PC-3 (cell line): ENCODE measurements at regions not wholly inside any gene's neighbourhood (a gene's known extent, or its start where the extent isn't known, plus 50 kb on each side); places are given as distances from the start of the nearest gene placed in this dataset.

ENCODE experiments used
- ATAC-seq: fragments of 200-7000 bp; cut with Tn5 transposase; 2 replicates; pipeline ENCODE4 v1.9.1; 2020; ENCODE audit warnings: mild to moderate bottlenecking, moderate library complexity
- BruUV-seq: library from RNA; stranded (reverse); fragments of 400-500 nt; replicated peaks from 2 replicates; lab custom pipeline; 2021; lab: Mats Ljungman, UMichigan
- CTCF ChIA-PET: fragments of 300-600 bp; sonication (Branson Sonifier 250); formaldehyde crosslinking; loops from one replicate; lab custom pipeline; 2022; ENCODE audit warnings: antibody characterized with exemption; lab: Charles Lee
- POLR2A ChIA-PET: fragments of 300-600 bp; sonication (Branson Sonifier 250); formaldehyde crosslinking; loops from one replicate; lab custom pipeline; 2022; ENCODE audit warnings: antibody characterized with exemption; ENCODE audit not compliant: unreplicated experiment; lab: Charles Lee
- DNase-seq: peaks from one replicate; pipeline ENCODE4 v3.0.0-alpha.2; 2015
- H2AFZ ChIP-seq: fragments of 300-600 bp; sonication (generic); 2 replicates; pipeline ENCODE4 v1.6.0; 2016; ENCODE audit warnings: antibody characterized with exemption, low read length
- H3F3A ChIP-seq: fragments of 300-600 bp; sonication (generic); one replicate; pipeline ENCODE4 v1.6.0; 2017; ENCODE audit warnings: antibody characterized with exemption, low read length, control low read depth, mild to moderate bottlenecking; ENCODE audit not compliant: unreplicated experiment
- H3K27ac ChIP-seq: fragments of 300-600 bp; sonication (generic); 2 replicates; pipeline ENCODE4 v1.5.1; 2016; ENCODE audit warnings: mild to moderate bottlenecking, low read length
- H3K27me3 ChIP-seq: fragments of 300-600 bp; sonication (generic); 2 replicates; pipeline ENCODE4 v1.6.1; 2016; ENCODE audit warnings: low read length, mixed read lengths
- H3K36me3 ChIP-seq: fragments of 300-600 bp; sonication (generic); 2 replicates; pipeline ENCODE4 v1.6.1; 2016; ENCODE audit warnings: low read depth, mixed run types, low read length, mixed read lengths
- H3K4me1 ChIP-seq: fragments of 300-600 bp; sonication (generic); 2 replicates; pipeline ENCODE4 v1.5.1; 2016; ENCODE audit warnings: low read length; ENCODE audit not compliant: insufficient read depth
- H3K4me2 ChIP-seq: fragments of 300-600 bp; sonication (generic); 2 replicates; pipeline ENCODE4 v1.6.0; 2016; ENCODE audit warnings: low read length
- H3K4me3 ChIP-seq: fragments of 300-600 bp; sonication (generic); 2 replicates; pipeline ENCODE4 v1.5.1; 2016; ENCODE audit warnings: mild to moderate bottlenecking, low read length, mixed read lengths
- H3K79me2 ChIP-seq: fragments of 300-600 bp; sonication (generic); 2 replicates; pipeline ENCODE4 v1.6.1; 2017; ENCODE audit warnings: low read length, mixed read lengths
- H3K9ac ChIP-seq: fragments of 300-600 bp; sonication (generic); 2 replicates; pipeline ENCODE4 v1.6.0; 2016; ENCODE audit warnings: mild to moderate bottlenecking, low read length
- H3K9me2 ChIP-seq: fragments of 300-600 bp; sonication (generic); replicated peaks from 2 replicates; pipeline ENCODE4 v1.6.1; 2016; ENCODE audit warnings: mixed run types, low read length, mixed read lengths
- H3K9me3 ChIP-seq: fragments of 300-600 bp; sonication (generic); 2 replicates; pipeline ENCODE4 v1.6.1; 2016; ENCODE audit warnings: low read length, mixed read lengths
- H4K20me1 ChIP-seq: fragments of 300-600 bp; sonication (generic); 2 replicates; pipeline ENCODE4 v1.6.1; 2016; ENCODE audit warnings: low read length, mixed read lengths
- EZH2 ChIP-seq: fragments of 300-600 bp; sonication (generic); IDR thresholded peaks from one replicate; pipeline ENCODE4 v1.6.1; 2017; ENCODE audit warnings: antibody characterized with exemption, mild to moderate bottlenecking, low read length; ENCODE audit not compliant: unreplicated experiment
- EZH2phosphoT487 ChIP-seq: fragments of 300-600 bp; sonication (generic); IDR thresholded peaks from 2 replicates; pipeline ENCODE4 v1.6.1; 2018; ENCODE audit warnings: mild to moderate bottlenecking, antibody characterized with exemption, low read length, borderline replicate concordance
- intact Hi-C: fragments of 100-400 bp; cut with micrococcal nuclease; formaldehyde crosslinking; loops from 2 replicates; pipeline ENCODE4 v1.9.0; 2023
- TF ChIP-seq, protein P1 (sequence below): fragments of 300-600 bp; sonication (generic); conservative IDR thresholded peaks from 2 replicates; pipeline ENCODE4 v1.5.1; 2017; ENCODE audit warnings: antibody characterized with exemption, low read depth, mild to moderate bottlenecking, low read length

DNA sequence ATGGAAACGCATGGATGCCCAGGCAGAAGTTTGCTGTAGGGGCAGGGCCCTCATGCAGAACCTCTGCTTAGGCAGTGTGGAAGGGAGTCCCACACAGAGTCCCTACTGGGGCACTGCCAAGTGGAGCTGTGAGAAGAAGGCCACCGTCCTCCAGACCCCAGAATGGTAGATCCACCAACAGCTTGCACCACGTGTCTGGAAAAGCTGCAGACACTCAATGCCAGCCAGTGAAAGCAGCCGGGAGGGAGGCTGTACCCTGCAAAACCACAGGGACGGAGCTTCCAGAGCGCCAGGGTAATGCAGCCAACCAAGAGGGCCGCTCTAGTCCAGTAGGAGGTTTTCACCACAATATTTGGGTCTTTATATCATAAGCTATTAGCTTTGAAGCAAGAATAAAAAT, 97.1 kb upstream of the IQSEC1 start:
- CTCF ChIA-PET: no interaction called here

DNA sequence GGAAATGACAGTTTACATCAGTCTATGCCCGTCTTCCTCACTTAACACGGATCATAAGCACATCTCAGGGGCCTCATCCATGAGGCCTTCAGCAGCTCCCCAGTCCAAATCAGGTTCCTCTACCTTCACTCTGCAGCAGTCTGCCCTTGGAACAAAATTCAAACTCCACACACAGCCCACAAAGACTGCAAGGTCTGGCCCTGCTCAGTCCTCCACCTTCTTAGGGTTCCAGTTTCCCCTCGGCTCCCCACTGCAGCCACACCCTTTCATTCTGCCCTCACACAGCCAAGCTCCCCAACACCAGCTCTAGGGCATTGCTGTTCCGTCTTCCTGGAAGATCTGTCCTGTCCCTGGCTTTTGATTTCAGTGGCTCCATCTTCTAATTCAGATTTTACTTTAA, 95.2 kb upstream of the IQSEC1 start:
- H3K27ac ChIP-seq: no peak overlapping the region
- intact Hi-C loops: no loop called here
- H3K4me3 ChIP-seq: no peak overlapping the region
- H3K79me2 ChIP-seq: no peaks in the 10 kb centered on the region
- ChIA-PET CTCF (no interaction called here), POLR2A (no interaction called here)
- H3K9me2 ChIP-seq: no peaks in the 10 kb centered on the region
- no TSS peak for BruUV-seq
- H3K4me2 ChIP-seq: no peak overlapping the region
- H3K36me3 ChIP-seq: no peaks in the 10 kb centered on the region
- no peak for ATAC-seq
- H3K9ac ChIP-seq: no peak overlapping the region
- no peaks in the 10 kb centered on the region for H3K4me1 ChIP-seq
- H3K27me3 ChIP-seq: no peaks in the 10 kb centered on the region
- TF ChIP-seq EZH2phosphoT487 (no peak), EZH2 (no peak)
- TF ChIP-seq, protein P1, sequence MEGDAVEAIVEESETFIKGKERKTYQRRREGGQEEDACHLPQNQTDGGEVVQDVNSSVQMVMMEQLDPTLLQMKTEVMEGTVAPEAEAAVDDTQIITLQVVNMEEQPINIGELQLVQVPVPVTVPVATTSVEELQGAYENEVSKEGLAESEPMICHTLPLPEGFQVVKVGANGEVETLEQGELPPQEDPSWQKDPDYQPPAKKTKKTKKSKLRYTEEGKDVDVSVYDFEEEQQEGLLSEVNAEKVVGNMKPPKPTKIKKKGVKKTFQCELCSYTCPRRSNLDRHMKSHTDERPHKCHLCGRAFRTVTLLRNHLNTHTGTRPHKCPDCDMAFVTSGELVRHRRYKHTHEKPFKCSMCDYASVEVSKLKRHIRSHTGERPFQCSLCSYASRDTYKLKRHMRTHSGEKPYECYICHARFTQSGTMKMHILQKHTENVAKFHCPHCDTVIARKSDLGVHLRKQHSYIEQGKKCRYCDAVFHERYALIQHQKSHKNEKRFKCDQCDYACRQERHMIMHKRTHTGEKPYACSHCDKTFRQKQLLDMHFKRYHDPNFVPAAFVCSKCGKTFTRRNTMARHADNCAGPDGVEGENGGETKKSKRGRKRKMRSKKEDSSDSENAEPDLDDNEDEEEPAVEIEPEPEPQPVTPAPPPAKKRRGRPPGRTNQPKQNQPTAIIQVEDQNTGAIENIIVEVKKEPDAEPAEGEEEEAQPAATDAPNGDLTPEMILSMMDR: no peak
- H2AFZ ChIP-seq: no peak overlapping the region
- H3F3A ChIP-seq: no peaks in the 10 kb centered on the region
- no peaks in the 10 kb centered on the region for H3K9me3 ChIP-seq
- DNase-seq: no peak
- no peaks in the 10 kb centered on the region for H4K20me1 ChIP-seq

More for the DNA sequence above, 97.1 kb upstream of the IQSEC1 start:
- Histone ChIP-seq H3K9me2 (no peaks in the 10 kb centered on the region), H3K4me3 (no peak overlapping the region), H3K4me1 (no peaks in the 10 kb centered on the region), H3K36me3 (no peaks in the 10 kb centered on the region), H3K9me3 (no peaks in the 10 kb centered on the region), H3K27me3 (no peaks in the 10 kb centered on the region), H2AFZ (no peak overlapping the region), H4K20me1 (no peaks in the 10 kb centered on the region), H3K9ac (no peak overlapping the region), H3K79me2 (no peaks in the 10 kb centered on the region), H3K27ac (no peak overlapping the region), H3F3A (no peaks in the 10 kb centered on the region), H3K4me2 (no peak overlapping the region)
- no peak for TF ChIP-seq EZH2phosphoT487
- TF ChIP-seq, protein P1: no peak
- TF ChIP-seq EZH2: no peak
- POLR2A ChIA-PET: no interaction called here
- intact Hi-C loops: no loop called here
- no peak for ATAC-seq
- BruUV-seq: no TSS peak
- no peak for DNase-seq

DNA sequence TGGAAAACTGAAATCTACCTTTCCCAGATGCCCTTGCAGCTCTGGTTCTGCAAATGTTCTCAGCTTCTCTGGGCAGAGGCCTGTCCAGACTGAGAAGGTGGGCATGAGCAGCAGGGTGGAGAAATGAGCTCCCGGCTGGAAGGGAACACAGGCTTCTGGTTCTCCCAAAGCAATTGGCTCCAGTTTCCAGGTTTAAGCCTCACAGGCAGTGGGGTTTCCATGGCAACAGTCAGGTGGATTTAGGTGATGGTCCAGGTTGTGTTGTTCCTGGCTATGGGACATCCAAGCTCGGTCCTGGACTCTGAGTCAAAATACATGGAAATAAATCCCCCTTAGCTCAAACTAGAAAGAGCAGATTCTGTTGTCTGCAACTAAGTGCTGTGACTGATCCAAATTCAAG, 94.6 kb upstream of the IQSEC1 start:
- TF ChIP-seq EZH2phosphoT487 (no peak), EZH2 (no peak)
- TF ChIP-seq, protein P1: no peak
- no peaks in the 10 kb centered on the region for H3K79me2 ChIP-seq
- H3K4me1 ChIP-seq: no peaks in the 10 kb centered on the region
- H3K9me2 ChIP-seq: no peaks in the 10 kb centered on the region
- POLR2A ChIA-PET: no interaction called here
- CTCF ChIA-PET: no interaction called here
- H3K27ac ChIP-seq: no peak overlapping the region
- ATAC-seq (no peak), DNase-seq (no peak)
- H3F3A ChIP-seq: no peaks in the 10 kb centered on the region
- intact Hi-C loops: no loop called here
- H3K36me3 ChIP-seq: no peaks in the 10 kb centered on the region
- BruUV-seq: no TSS peak
- no peaks in the 10 kb centered on the region for H3K27me3 ChIP-seq
- no peak overlapping the region for H3K4me2 ChIP-seq
- H3K9me3 ChIP-seq: no peaks in the 10 kb centered on the region
- H3K9ac ChIP-seq: no peak overlapping the region
- H2AFZ ChIP-seq: no peak overlapping the region
- H4K20me1 ChIP-seq: no peaks in the 10 kb centered on the region
- H3K4me3 ChIP-seq: no peak overlapping the region
